ENCODE measurements at regions not wholly inside any gene's neighbourhood (a gene's known extent, or its start where the extent isn't known, plus 50 kb on each side); places are given as distances from the start of the nearest gene placed in this dataset.
A peak's percentile ranks its signal among the peaks of the same experiment; 100 is the strongest.

DNA sequence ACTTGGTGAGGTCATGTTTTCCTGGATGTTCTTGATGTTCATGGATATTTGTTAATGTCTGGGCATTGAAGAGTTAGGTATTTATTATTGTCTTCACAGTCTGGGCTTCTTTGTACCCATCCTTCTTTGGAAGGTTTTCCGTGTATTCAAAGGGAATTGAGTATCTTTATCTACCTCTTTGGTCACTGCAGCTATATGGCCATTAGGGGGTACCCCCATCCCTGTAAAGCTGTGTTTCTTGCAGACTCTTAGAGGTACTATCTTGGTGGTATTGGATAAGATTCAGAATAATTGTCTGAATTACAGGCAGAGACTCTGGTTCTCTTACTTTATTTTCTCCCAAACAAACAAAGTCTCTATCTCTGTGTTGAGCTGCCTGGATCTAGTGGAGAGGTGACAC is 401.6 kb upstream of the FSIP2 start:
- no CpG with 5 or more reads among the region's 1 CpG for WGBS (ENCODE audit: extremely low coverage, insufficient read length, low lambda C conversion rate)
- no peak overlapping the region for H3K4ac ChIP-seq (ENCODE audit: low read depth, low read length)
- H3T11ph ChIP-seq (ENCODE audit: low read length) = no peak overlapping the region
- H3K23ac ChIP-seq (ENCODE audit: insufficient read length, low read depth, low read length) = no peak overlapping the region
- no peak overlapping the region for H3K14ac ChIP-seq (ENCODE audit: insufficient read depth, low read length)
- H2AK5ac ChIP-seq (ENCODE audit: insufficient read length, low read length) = no peak overlapping the region
- no peak overlapping the region for H2AFZ ChIP-seq (ENCODE audit: low read length)
- H3K56ac ChIP-seq (ENCODE audit: insufficient read length, low read depth, low read length) = no peak overlapping the region
- H2BK120ac ChIP-seq (ENCODE audit: low read depth, low read length, poor library complexity, severe bottlenecking) = no peak overlapping the region
- Mint-ChIP-seq H3K4me3 (no peak overlapping the region), H3K9me3 (peaks cover 0 to 5% of the 10 kb centered on the region in 2 experiments; a peak in 2 of 5 replicates), H3K4me1 (no peaks in the 10 kb centered on the region), H3K36me3 (ENCODE audit: insufficient read depth in 1 of 3, low read depth in 3 of 3) (peaks cover 0 to 5% (median 0%) of the 10 kb centered on the region in 3 experiments; a peak in 2 of 7 replicates), H3K27me3 (ENCODE audit: low read depth) (no peaks in the 10 kb centered on the region), H3K27ac (no peak overlapping the region; a peak in 1 of 7 replicates)
- no peak overlapping the region for H3K18ac ChIP-seq (ENCODE audit: insufficient read length, low read depth, low read length)
- H2BK20ac ChIP-seq (ENCODE audit: low read depth, low read length, poor library complexity, severe bottlenecking) = no peak overlapping the region
- no peak for DNase-seq
- H3K27ac ChIP-seq (ENCODE audit: insufficient read length, low read depth, low read length) = no peak overlapping the region
- no peak overlapping the region for H2BK5ac ChIP-seq (ENCODE audit: insufficient read length, low read length)
- H4K5ac ChIP-seq (ENCODE audit: insufficient read length, low read depth, low read length) = no peak overlapping the region
- H3K23me2 ChIP-seq (ENCODE audit: insufficient read length, low read depth, low read length, poor library complexity, severe bottlenecking) = no peaks in the 10 kb centered on the region
- no peak overlapping the region for H3K4me2 ChIP-seq (ENCODE audit: insufficient read depth, insufficient read length, low read length)
- no peak overlapping the region for H4K8ac ChIP-seq (replicated peaks; ENCODE audit: insufficient read length, low read depth, low read length)
- no peaks in the 10 kb centered on the region for H3K79me2 ChIP-seq (ENCODE audit: insufficient read depth, low read length)
- no peaks in the 10 kb centered on the region for H3K27me3 ChIP-seq (ENCODE audit: insufficient read depth, low read length)
- H2BK15ac ChIP-seq (ENCODE audit: low read depth, low read length) = no peak overlapping the region
- no peak overlapping the region for H3K9ac ChIP-seq (ENCODE audit: extremely low read depth, insufficient read length, low read length)
- TF ChIP-seq, protein P1, sequence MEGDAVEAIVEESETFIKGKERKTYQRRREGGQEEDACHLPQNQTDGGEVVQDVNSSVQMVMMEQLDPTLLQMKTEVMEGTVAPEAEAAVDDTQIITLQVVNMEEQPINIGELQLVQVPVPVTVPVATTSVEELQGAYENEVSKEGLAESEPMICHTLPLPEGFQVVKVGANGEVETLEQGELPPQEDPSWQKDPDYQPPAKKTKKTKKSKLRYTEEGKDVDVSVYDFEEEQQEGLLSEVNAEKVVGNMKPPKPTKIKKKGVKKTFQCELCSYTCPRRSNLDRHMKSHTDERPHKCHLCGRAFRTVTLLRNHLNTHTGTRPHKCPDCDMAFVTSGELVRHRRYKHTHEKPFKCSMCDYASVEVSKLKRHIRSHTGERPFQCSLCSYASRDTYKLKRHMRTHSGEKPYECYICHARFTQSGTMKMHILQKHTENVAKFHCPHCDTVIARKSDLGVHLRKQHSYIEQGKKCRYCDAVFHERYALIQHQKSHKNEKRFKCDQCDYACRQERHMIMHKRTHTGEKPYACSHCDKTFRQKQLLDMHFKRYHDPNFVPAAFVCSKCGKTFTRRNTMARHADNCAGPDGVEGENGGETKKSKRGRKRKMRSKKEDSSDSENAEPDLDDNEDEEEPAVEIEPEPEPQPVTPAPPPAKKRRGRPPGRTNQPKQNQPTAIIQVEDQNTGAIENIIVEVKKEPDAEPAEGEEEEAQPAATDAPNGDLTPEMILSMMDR (conservative IDR thresholded peaks at IDR 0.05) = peak; percentile 63
- H3K79me1 ChIP-seq (ENCODE audit: insufficient read depth, low read depth, low read length, poor library complexity, severe bottlenecking) = no peaks in the 10 kb centered on the region
- H3K4me1 ChIP-seq (ENCODE audit: insufficient read depth, low read length) = no peaks in the 10 kb centered on the region
- no peak overlapping the region for H4K91ac ChIP-seq (ENCODE audit: insufficient read length, low read depth, low read length)
- H3K9me3 ChIP-seq (ENCODE audit: control insufficient read depth, low read depth, low read length) = no peaks in the 10 kb centered on the region
- H2BK12ac ChIP-seq (ENCODE audit: insufficient read length, low read depth, low read length) = no peak overlapping the region
- no peaks in the 10 kb centered on the region for H4K20me1 ChIP-seq (ENCODE audit: control insufficient read depth, insufficient read depth, insufficient read length)

Data from H9 (cell line).